GM04503 (cell line): ENCODE measurements at regions not wholly inside any gene's neighbourhood (a gene's known extent, or its start where the extent isn't known, plus 50 kb on each side); places are given as distances from the start of the nearest gene placed in this dataset.

ENCODE experiments used
- DNase-seq: peaks from one replicate; pipeline ENCODE4 v3.0.0-alpha.2; 2012; ENCODE audit warnings: low read depth

DNA sequence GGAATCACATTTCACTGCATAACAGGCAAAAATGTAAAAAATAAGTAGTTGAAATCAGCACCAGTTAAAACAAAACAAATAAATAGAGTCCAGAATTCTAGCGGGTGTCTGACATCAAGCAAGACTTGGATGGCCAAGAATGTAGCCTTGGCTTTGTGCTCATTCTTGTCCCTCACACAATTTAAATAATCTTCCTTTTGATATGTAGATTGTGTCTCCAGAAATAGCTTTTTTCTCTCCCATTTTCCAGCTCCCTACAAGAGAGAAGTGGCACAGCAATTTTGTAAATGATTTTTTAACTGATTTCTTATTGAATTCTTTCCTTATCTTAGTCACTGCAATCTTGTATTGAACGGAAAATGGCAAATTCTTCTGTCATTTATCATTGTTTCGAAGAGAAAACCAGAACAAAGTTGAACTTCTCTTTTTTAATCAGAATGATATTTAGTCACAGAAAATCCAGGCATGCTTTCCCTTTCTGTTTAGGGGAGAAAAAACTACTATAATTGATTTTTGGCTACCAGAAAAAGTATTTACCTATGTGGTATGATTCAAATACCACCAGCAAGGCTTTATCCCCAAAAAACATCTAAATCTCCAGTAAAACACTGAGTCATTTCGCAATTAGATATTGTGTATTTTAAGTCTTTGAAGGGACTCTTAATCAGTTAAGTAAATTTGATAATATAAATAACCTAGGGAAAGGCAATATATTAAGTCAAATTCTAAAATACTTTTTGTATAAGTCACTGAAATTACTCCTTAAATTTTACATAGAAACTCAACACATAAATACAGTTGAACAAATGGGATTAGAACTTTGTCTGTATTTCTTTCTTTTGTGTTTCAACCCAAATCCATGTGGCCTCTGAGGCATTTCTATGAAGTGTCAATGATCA, 481.7 kb downstream of the GBE1 start:
- DNase-seq = no peak

DNA sequence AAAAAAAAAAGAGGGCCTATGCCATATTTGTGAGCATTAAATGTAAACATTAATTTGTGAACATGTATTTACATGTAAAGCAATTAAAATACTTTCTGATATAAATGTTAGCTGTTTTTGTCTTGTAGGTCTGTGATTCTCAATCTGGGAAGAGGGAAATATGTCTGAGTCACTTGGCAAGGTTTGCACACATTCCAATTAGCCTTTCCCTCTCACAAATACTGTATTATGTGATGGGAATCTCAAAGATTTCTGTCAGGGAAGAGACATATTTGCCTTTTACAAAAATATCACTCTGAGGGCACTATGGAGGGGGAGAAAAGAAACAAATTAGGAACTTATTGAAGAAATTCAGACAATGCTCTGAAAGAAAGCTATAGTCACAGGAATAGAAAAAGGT, 483.6 kb downstream of the GBE1 start:
- DNase-seq = no peak

DNA sequence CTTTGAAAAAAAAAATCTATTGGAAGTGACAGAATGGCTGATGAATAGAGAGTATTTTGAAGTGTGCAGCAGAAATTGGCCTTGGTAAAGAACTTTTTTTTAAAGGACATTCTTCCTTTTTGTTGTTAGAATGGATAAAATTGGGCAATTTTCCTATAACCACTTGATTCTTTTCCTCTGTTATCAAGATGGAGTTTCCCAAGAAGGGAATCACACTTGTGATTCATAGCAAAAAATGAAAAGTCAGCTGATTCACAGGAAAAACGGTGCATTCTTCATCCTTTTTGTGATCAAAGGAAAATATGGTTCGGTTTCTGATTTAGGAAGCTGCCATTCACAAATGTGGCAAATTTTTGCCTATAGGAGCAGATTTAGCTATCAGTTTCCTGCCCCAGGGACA, 486.8 kb downstream of the GBE1 start:
- no peak for DNase-seq

DNA sequence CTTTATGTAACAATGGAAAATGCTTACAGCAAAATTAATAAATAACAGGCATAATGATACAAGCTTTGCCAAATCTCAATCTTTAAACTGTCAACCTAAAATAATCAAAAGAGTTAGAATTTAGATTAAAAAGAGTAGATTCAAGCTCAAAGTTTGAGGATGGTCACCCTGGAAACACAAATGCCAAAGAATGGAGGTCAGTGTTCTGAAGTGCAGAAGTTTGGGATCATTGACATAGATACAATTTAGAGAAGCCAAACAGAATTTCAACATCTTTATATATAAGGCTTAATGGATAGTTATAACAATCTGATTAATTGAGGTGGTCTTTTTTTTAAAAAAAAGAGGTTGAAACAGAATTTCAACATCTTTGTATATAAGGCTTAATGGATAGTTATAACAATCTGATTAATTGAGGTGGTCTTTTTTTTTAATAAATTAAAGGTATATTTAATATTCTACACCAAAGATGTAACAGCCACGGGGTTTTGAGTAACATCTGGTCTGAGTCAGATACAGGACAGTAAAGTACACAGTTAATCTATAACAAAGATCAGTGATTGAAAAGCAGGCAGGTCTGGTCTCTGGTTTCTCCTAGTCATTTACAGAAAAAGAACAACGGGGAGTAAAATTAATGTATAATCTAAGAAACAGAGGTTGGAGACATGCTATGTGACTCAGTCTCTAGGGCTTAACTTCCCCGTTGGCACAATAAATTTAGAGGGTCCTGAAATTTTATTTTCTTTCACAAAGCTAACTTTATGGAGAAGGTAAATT, 490.7 kb downstream of the GBE1 start:
- DNase-seq = no peak

DNA sequence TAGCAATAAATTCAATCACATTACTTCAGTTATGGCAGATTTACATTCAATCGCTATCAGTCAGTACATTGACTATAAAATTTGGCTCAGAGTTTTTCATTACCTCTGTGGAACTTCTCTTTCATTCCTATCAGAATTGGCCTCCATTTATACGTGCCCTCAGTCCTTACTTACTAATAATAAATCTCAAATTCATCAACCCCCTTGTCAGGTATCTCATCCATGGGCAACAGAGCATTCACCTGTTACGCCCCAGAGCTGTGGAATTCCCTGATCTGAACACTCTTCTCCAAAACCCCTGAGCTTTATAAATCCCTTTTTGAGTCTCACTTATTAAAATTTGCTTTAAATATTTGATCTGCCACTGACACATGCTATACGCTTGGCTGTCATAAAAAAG, 492.9 kb downstream of the GBE1 start:
- DNase-seq = no peak

DNA sequence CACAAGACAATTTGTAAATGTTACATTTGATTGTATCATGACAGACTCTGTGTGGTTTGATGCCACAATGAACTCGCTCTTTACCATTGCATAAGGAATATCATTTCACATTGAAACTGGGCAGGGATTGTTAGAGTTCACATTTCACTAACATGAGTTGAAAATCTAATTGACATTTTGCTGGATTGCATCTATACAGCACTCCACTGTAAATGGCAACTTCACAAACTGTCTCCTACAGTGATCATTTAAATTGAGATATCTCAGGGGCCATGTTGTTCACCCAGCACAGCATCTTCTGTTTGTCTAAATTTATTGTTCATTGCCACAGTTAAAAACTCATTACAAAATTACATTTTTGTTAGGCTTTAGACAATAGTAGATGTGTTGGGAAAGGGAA, 499.4 kb downstream of the GBE1 start:
- DNase-seq = no peak

DNA sequence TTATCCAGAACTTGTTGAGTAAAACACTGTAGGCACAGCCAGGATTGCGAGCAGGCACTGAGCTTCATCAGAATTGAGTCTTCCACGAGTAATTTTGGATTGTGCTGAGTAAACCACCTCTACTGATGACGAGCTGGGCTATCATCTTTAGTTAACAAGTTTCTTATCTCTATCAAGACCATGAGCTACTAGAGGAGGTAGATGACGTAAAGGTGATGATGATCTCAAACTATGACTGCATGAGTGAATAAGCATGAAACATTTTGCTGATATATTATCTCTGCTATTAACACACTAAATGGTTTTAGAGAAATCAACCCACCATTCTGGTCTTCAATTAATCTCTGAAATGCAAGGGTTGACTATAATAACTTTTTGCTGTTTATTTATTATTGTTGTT, 506.0 kb downstream of the GBE1 start:
- DNase-seq = no peak

DNA sequence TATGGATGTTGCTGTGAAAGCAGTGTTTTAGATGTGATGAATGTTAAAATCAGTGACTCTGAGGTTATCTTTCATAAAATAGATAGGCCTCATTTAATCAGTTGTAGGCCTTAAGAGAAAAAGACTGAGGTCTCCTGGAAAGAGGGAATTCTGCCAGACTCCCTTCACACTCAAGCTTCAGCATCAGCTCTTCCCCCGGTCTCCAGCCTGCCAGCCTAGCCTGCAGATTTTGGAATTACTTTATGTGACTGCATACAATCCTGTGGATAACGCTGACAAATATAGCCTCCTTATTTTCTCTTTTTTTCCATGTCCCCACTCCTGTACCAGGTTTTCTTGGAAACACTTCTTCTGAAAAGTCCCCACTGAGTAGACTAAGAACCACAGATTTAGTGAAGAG, 510.3 kb downstream of the GBE1 start:
- no peak for DNase-seq

DNA sequence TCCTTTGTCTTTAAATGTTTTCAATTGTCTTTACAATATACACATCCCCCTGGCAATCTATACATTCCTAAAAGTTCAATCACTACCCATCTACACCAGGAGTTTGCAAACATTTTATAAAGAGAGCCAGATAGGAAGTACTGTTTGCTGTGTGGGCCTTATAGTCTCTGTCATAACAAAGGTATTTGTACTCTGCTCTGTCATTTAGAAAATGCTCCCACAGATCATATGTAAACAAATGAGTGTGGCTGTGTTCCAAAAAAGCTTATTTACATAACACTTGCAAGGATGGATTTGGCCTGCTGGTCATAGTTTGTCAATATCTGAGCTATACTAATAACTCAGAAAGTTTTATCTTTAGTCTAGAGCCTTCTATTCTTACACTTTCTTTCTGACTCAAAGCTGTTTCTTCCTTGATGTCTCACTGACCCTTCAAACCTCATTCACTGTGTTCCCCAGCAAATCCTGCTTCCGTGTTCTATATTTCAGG, 511.9 kb downstream of the GBE1 start:
- DNase-seq = no peak

DNA sequence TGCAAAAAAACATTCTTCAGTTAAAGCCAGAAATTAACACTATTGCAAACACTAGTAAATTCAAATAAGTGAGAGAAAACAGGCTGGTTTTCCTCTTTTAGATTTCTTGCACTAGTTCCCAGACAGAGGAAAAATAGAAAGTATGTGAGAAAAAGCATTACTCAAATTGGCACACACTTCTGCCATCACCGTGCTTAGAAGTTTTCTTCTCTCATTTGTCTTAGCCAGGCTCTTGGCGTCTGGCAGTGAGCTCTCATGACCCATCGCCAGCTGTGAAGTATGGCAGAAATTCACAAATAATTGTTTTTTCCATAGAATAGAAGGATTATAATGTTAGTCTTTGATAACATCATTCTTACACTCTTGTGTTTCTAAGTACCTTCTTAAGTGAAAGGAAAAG, 515.9 kb downstream of the GBE1 start:
- no peak for DNase-seq

DNA sequence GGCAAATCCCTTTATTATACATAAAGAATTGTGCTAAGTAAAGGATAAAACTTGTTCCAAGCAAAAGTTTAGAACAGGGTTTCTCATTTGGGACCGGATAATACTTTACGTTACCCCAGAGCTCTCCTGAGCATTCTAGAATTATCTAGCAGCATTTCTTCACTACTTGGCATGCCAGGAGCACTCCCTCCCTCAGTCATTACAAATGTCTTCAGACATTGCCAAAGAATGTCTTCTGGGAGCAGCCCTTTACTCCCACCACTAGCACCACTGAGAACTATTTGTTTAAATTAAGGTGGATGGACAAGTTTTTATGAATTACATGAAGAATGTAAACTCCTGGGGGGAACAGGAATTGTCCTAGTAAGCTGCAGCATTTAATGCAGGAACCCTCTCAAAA, 516.4 kb downstream of the GBE1 start:
- no peak for DNase-seq

DNA sequence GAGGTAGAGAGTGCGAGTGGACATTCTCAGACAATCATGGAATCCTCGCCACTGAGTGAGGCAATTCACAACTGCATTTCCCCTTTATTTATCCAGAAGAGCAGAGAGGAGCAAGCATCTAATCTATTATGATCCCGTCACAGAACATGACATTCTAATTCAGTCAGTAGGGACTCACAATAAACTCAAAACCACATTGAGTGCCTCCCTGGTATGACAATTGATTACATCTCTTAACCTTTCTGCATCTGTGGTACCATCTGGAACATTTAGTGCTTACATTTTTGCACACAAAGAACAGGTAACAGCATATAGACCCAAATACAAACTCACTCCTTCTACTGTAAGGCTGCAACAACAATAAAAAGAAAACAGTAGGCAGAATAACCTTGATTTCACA, 517.2 kb downstream of the GBE1 start:
- no peak for DNase-seq

DNA sequence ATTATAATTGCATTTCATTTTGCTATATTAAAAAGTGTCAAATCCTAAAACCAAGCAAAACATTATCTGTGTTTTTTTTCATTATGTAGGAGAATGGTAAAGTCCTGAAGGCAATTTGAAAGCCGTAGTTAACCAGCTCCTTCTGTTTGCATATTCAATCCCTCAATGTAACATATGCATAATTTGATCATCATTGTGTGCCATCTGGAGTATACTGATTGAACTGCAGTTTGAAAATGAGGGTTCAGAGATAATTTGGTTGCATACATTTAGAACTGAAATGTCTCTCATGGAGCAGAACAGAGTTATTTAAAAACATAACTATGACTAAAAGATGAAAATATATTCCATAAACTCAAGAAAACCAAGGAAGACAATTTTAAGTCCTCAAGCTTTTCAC, 518.6 kb downstream of the GBE1 start:
- DNase-seq = no peak

DNA sequence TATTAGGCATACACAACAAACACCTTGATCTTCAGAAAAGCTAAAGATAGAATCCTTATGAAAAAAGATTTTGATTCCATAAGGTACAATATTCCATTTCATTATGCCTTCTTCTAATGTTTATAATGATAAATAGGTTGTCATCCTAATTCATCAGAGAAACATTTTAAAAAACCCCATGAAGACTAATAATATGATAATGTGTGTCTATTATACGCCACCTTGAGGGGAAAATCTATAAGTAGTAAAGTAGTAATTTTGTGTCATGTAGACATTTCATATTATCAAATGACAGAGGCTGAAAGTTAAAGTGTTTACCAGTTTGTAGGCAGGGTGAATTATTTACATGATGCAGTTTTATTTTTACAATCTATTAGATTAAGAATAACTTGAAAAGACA, 524.3 kb downstream of the GBE1 start:
- no peak for DNase-seq

DNA sequence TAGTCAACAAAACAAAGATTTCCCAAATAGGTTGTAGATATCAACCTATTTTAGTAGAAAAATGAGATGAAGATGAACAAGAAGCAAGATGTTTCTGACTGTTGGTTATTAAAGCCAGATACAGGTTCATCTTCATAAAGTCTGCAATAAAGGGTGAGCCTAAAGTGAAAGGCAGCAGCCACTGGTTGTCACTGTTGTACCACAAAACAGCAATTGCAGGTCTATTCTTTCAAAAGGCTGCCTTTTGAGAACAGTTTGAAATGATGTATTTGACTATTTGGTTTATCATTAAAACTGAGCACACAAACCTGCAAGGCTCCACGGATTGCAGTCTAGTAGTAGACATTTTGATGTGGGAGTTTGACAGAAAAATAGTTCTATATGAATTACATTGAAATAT, 543.4 kb downstream of the GBE1 start:
- DNase-seq = no peak

DNA sequence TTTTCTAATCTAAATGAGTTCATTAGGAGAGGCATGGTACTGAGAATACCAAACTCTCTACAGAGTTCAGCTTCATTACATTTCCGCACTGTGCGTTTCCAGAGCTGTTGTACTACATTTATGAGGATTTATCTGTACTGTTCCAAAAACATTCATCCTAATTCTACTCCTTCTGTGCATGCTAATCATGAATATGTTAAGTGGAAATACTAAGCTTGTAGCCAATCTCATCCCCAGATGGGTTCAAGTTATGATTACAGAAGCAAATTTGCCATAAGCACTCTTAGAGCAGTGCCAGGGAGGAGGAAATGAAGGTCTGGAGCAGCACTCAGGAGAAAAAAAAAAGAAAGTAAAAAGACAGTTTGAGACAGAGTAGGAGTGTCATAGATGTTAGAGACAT, 544.3 kb downstream of the GBE1 start:
- DNase-seq = no peak

DNA sequence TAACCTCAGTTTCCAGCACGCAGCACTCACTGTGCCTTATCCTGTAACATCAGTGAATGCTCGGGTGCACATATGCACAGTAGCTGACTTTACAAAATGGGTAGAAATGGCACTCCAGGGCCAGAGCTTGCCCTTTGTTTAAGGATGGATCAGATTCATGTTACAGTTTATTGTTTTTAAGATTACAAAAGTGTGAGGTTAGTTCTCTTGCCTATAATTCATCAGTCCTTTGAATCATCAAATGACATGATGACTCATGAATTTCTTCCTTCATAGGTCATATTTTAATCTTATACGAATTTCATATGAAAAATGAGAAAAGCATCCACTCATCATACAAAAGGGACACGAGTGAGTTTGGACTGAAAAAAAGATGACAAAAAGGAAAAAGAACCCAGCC, 545.3 kb downstream of the GBE1 start:
- DNase-seq = no peak

DNA sequence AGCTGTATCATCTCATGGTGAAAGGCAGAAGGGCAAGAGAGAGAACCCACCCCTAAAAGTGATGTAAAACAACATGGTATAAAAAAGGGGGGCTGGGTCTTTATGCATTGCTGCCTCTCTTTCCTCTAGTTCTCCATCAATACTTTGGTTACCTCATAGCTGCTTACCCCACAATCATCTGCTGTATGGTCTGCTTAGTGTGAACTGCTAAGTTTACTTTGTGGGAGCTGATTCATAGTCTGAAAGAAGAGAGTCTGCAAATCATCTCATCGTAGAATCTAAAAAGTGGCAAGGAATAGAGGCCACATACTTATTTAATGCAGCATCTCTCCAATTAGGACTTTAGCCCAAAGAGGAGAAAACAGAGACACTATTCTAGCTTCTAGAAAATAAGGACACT, 546.8 kb downstream of the GBE1 start:
- no peak for DNase-seq

DNA sequence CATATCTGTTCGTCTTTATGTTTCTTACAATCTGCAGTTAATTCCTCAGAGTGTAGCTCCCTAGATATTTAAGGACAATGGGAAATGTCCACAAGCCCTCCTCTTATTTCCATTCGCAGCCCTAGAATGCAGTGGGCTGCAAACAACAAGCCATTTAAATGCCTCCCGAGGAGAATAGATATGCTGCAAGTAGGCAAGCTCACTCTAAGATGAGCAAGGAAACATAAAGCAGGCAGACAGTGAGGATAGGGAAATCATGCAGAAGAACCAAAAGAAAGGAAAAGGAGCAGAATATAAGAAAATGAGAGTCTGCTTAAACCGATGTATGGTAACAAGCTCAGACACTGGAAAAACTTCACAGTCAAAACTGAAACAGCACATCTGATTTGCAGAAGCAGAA, 561.9 kb downstream of the GBE1 start:
- DNase-seq = no peak

DNA sequence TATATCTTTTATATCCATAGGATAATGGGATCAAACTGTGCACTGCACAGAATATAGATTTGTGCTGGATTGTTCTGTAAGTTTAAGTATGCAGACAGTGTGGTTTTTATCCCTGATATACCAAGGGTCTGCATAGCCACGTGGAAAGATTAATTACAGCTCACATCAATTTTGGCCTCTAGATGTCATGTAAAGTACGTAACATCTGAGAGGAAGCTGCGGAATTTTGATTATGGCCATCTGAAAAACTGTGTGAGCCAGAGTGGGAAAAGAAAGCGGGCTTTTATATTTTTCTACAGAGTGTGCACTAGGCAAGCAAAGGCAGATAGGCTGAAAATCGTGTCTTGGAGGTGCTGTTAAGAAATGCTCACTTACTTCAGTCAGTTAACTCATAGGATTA, 562.7 kb downstream of the GBE1 start:
- no peak for DNase-seq

DNA sequence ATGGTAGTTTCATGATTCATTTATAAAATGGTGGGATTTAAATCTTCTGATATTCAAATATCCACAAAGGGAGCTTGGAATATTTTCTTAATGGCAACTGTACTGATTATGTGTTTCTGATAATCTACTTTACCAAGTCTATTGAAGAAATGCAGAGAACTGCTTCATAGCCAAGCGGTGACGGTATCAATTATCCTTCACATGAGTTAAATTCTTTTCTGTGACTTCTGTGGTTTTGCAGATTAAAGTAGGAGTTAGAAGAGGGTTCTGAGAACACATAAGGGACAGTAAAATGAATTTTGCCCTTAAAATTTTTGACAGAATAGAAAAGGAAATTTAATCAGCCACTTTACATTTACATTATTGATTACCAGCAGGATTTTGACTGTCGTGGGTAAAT, 563.2 kb downstream of the GBE1 start:
- no peak for DNase-seq

DNA sequence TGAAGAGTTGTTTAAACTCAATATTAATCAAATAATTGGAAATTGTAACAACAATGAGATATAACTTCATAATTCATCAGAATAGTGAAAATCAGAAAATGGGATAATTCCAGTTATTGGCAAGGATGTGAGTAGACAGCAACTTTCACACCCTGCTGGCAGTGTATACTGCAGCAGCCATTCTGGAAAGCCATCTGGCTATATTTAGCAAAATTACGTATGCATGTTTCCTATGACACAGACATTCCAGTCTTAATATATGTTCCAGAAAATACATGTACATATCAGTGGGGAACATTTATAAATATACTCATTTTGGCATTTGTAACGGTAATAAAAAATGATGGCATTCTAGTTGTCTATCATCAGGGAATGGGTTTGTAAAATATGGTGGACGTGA, 564.1 kb downstream of the GBE1 start:
- no peak for DNase-seq

DNA sequence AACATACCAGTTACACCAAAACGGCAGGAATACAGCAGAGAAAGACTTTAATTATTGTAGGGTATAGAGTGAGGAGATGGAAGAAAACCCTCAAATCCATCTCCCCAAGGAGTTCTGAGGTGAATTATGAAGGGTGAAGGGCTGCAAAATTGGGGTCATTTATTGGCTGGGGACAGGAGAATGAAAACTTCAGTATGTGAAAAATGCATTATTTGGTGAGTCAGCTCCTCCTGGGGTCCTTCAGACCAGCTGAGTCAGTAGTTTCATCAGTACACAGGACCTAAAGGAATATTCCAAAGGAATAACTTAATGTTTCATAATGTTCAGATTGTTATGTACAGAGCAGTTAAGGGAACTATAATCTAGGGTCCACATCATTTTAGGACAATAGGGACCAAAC, 566.0 kb downstream of the GBE1 start:
- no peak for DNase-seq

DNA sequence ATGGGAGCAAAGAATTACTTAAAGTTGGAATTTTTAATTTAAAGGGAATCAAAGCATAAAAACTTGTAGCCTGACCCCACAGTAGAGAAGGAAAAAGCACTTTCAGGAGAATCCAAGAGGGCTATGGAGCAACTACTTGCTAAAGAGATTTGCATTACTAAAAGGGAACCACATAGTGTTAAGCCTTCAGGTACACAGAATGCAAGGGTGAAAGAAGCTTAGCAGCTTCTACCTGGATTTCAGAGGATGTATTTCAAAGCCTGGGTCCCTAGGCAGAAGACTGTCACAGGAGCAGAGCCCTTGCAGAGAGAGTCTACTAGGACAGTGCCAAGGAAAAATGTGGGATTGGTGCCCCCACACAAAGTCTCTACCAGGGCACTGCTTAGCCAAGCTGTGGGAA, 575.0 kb downstream of the GBE1 start:
- no peak for DNase-seq
